Fibroblast of the conjunctiva (primary cell): ENCODE measurements at regions not wholly inside any gene's neighbourhood (a gene's known extent, or its start where the extent isn't known, plus 50 kb on each side); places are given as distances from the start of the nearest gene placed in this dataset.
A peak's percentile ranks its signal among the peaks of the same experiment; 100 is the strongest.
"Not testable (repeated sequence)": the region's sequence is repeated elsewhere in the genome, so short reads cannot be mapped to it uniquely, and the experiment has no call there.

Experiments used
- DNase-seq: peaks from one replicate; pipeline ENCODE4 v3.0.0-alpha.2; 2010; ENCODE audit warnings: low read depth

DNA sequence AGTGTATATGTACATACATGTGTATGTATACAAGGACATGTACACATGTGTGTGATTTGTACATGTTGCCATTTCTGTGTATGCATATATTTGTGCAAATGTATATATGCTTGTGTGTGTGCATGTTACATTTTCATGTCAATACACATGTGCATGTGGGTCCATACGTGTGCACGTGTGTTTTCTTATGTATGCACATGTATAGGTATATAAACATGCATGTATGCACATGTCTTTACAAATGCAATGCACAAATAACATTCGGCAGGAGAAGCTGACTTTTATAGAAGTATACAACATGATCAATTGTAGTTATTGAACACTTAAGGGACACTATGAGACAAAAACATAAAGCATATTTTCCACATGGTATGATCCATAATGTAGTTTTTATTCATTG is 307.4 kb upstream of the SEMA3C start:
- DNase-seq: no peak

- DNase-seq: not testable (repeated sequence)
Observed at GRCh38 chr7:81222692-81223091, 303.8 kb upstream of the SEMA3C start.

- DNase-seq: no peak
Observed at GRCh38 chr7:81221527-81222217, 302.8 kb upstream of the SEMA3C start.

- no peak for DNase-seq
Observed at GRCh38 chr7:81218480-81219106, 299.7 kb upstream of the SEMA3C start.

DNA sequence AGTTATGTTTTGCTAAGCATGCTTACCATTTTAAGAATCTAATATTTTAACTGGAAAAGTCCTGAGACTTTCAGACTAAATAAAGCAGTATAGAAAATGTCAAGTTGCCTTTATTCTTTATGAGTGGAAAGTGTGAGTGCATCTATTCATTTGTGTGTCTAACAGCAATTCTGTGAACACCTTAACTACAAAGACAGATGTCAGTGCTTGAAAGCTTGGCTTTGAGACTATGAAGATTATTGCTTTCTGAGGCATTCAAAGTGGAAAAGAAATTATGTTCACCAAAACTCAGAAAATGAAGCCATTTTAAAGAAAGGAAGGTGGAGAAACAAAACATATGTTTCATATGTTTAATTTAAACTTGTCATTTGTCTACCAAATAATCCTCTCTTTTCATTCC is 294.5 kb upstream of the SEMA3C start:
- DNase-seq: no peak

DNA sequence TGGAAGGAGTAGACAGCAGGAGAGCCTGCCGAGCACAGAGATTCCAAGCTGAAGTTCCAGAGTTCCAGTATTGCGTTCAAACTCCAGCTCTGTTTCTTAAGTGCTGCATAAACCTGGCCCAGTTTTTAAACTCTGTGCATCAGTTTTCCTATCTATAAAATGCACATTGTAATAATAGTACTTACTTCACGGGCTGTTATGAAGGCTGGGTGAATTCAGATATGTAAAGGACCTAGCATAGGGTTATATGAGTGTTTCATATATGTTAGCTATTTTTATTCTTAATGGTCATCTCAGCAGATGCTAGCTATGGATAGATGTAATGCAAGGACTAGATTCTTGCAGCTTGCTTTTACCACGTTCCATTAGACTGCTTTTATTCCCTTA is 293.1 kb upstream of the SEMA3C start:
- no peak for DNase-seq

- no peak for DNase-seq
Observed at GRCh38 chr7:81211204-81211933, 292.5 kb upstream of the SEMA3C start.

DNA sequence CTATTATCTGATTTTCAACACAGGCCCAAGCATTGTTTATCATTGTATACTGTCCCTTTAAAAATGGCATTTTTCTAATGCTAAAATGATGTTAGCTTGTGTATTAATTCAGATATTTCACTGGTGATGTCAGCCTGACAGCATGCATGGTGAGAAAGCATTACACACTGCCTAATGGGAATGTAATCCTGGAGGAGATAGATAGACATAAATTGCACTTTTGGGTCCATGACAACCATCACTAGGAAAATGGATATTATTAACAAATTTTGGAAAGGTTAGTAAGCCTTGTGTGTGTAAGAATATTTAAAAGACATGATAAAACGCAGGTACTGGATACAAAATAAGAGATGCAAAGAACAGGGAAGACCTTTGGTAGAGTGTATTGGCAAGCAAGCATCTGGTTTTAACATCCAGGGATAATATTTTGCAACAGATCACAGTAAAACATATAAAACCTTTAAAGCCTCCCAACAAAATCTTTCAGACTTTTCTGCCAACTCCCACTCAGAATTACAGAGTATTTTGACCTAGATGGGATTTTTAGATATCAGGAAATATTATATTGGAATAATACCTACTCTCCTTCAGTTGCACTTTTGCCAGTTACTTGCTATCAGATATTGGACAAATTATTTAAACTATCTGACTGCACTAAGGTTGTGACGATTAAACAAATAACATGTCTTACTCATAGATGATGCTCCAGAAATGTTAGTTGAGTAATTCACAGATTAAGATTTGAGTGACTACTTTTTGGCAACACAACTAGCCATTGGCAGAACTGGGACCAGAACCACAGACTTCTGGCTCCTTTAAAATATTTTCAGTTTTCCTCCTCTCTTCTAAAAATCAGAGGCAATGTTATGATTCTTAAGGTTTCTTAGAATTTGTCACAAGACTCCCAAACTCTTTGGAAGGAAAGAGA is 291.6 kb upstream of the SEMA3C start:
- DNase-seq: no peak

DNA sequence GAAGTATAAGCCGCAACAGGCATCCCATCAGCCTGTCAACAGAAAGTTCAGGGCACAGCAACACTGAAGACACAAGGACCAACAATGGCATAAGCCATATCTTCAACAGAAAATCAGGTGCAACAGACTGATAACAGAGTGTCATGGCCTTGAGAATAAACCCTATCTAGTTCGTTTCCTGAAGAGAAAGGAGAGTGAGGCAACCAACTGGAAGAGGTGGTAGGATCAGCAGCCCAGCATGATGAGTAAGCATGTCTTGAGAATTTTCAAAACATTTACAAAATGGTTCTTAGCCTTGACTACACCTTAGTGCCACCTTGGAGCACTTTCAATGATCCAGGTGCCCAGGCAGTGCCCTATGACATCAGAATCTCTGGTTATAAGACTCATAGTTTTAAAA is 290.2 kb upstream of the SEMA3C start:
- DNase-seq: no peak

DNA sequence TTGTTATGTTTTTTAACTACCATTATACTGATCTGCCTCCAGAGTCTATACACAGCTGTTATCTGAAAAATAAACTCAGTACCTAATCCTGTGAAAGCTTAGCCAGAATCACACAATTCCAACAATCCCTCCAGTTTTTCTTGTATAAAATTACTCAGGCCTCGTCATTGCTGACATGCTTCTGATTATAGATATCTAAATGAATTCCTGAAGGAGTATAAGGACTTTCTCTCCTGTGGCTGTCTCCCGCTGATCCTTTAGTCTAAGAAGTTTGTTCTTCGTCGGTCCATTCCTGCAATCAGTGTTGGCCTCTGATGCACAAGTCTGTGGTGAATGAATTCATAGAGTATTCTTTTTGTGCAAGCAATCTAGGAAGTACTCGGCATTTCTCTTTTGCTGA is 288.9 kb upstream of the SEMA3C start:
- DNase-seq: no peak

GRCh38 chr7:81206667-81207360 is 288.0 kb upstream of the SEMA3C start:
- DNase-seq: no peak

GRCh38 chr7:81206217-81206616 is 287.4 kb upstream of the SEMA3C start:
- no peak for DNase-seq

DNA sequence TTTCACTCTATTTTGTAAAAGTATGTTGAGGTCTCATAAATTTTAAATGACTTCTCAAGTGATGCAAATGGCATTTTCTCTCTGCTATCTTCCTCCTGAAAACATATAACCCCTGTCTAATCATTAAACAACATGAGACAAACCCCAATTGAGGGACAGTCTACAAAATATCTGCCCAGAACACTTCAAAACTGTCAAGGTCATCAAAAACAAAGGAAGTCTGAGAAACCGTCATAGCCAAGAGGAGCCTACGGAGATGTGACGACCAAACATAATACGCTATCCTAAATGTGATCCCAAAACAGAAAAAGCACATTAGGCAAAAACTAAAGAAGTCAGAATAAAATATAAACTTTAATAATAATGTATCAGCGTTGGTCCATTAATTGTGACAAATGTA is 282.3 kb upstream of the SEMA3C start:
- DNase-seq: no peak

- DNase-seq: no peak
Observed at GRCh38 chr7:81198766-81199165, 279.9 kb upstream of the SEMA3C start.

- no peak for DNase-seq
Observed at GRCh38 chr7:81197266-81197665, 278.4 kb upstream of the SEMA3C start.

- DNase-seq: no peak
Observed at GRCh38 chr7:81195033-81195432, 276.2 kb upstream of the SEMA3C start.

GRCh38 chr7:81190997-81191768 is 272.3 kb upstream of the SEMA3C start:
- peak; percentile 49 for DNase-seq

GRCh38 chr7:81187753-81188152 is 268.9 kb upstream of the SEMA3C start:
- no peak for DNase-seq

DNA sequence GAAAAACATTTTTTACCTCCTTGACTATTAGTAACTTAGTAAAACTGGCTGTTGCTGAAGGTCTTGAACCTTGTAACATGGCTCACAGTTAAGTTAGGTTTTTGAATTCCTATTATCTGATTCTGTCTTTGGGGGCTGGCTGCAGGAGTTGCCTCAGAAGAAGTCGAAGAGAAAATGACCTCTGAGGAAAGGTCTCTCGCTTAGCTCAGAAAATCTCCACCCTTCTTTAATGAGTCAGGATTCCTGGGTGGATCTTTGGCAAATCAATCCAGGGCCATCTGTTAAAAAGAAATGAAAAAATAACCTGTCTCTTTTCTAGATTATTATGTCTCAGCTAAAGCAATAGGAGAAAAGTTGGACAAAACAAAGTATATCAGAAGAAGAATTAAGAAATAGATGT is 267.8 kb upstream of the SEMA3C start:
- DNase-seq: peak; percentile 30

- DNase-seq: no peak
Observed at GRCh38 chr7:81185072-81185471, 266.2 kb upstream of the SEMA3C start.

DNA sequence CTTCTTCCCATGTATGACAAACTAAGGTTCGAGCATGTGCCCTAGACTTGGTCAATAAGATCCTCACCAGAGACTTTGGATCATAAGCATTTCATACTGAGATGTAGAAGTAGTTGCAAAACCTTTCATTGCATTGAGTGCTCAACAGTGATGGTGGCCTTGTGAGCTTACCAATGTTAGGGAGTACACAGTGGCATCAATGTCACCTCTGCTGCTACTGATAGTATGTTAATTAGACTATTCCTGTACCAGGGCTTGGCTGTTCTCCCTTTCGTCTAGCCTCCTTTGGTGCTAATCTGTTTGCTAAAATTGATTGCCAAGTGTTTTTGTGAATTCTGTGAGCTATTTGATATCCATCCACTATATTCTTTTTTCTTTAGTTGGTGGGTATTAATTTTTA is 264.5 kb upstream of the SEMA3C start:
- no peak for DNase-seq
